ENCODE measurements at regions not wholly inside any gene's neighbourhood (a gene's known extent, or its start where the extent isn't known, plus 50 kb on each side); places are given as distances from the start of the nearest gene placed in this dataset.
"Not testable (repeated sequence)": the region's sequence is repeated elsewhere in the genome, so short reads cannot be mapped to it uniquely, and the experiment has no call there.

GRCh38 chr5:103973669-103974068 is 411.1 kb upstream of the NUDT12 start:
- H3K27me3 ChIP-seq, result no peaks in the 10 kb centered on the region
- no peak overlapping the region for H3K4me3 ChIP-seq
- intact Hi-C loops (cut with DNase I; ENCODE audit: low total_unique reads), result no loop called here
- peaks cover 0 to 29% (median 20%) of the 10 kb centered on the region in 4 donors for H3K9me3 ChIP-seq
- H3K4me1 ChIP-seq, result no peaks in the 10 kb centered on the region
- H3K27ac ChIP-seq, result no peak overlapping the region
- no peak for DNase-seq
- TF ChIP-seq POLR2A (IDR thresholded peaks at IDR 0.05) (no peak), EP300 (IDR thresholded peaks at IDR 0.05) (no peak), CTCF (IDR thresholded peaks at IDR 0.05) (no peak), POLR2AphosphoS5 (IDR thresholded peaks at IDR 0.05) (no peak)
- no peaks in the 10 kb centered on the region for H3K36me3 ChIP-seq

DNA sequence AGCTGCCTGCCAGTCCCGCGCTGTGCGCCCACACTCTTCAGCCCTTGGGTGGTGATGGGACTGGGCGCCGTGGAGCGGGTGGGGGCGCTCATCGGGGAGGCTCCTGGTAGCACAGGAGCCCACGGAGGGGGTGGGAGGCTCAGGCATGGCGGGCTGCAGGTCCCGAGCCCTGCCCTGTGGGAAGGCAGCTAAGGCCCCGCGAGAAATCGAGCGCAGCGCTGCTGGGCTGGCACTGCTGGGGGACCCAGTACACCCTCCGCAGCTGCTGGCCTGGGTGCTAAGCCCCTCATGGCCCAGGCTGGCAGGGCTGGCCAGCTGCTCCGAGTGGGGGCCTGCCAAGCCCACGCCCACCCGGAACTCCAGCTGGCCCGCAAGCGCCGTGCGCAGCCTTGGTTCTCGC is 403.7 kb upstream of the NUDT12 start:
- H3K27ac ChIP-seq; DNase-seq; intact Hi-C loops (cut with DNase I; ENCODE audit: low total_unique reads); H3K36me3 ChIP-seq; H3K4me1 ChIP-seq; H3K27me3 ChIP-seq; H3K4me3 ChIP-seq: not testable (repeated sequence)
- WGBS, 5 donors, result 94 to 97% (median 96%) methylated on average over 13 to 25 of the region's 25 CpGs
- peaks cover 4 to 39% (median 20%) of the 10 kb centered on the region in 4 donors for H3K9me3 ChIP-seq

DNA sequence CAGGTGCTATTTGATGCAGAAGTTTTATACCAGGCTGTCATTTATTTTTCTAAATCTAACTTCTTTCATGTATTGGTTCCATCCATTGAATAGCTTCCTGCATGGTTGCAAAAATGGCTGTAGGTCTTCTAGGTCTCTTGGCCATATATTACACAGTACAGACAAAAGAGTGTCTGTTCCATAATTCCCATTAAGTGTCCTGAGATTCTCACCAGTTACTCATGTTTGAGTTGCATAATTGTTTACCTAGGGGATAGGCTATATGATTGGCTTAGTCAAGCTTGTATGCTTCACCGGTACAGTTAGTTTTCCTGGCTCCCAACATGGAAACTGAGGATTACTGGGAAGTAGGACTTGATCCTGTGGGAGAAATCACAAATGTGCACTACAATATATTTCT is 399.4 kb upstream of the NUDT12 start:
- no peak for DNase-seq
- Histone ChIP-seq H3K36me3 (no peaks in the 10 kb centered on the region), H3K4me1 (no peaks in the 10 kb centered on the region), H3K27ac (no peak overlapping the region), H3K9me3 (peaks cover 0 to 30% (median 11%) of the 10 kb centered on the region in 4 donors), H3K27me3 (no peaks in the 10 kb centered on the region), H3K4me3 (no peak overlapping the region)
- no peak for TF ChIP-seq POLR2A (IDR thresholded peaks at IDR 0.05)
- no peak for TF ChIP-seq CTCF (IDR thresholded peaks at IDR 0.05)
- no peak for TF ChIP-seq POLR2AphosphoS5 (IDR thresholded peaks at IDR 0.05)
- TF ChIP-seq EP300 (IDR thresholded peaks at IDR 0.05), result no peak
- 56 to 86% (median 79%) methylated on average over 1 of the region's 1 CpG for WGBS, 5 donors
- intact Hi-C loops (cut with DNase I; ENCODE audit: low total_unique reads), result no loop called here

GRCh38 chr5:103953601-103954382 is 391.2 kb upstream of the NUDT12 start:
- peaks cover 4 to 18% (median 8%) of the 10 kb centered on the region in 4 donors for H3K9me3 ChIP-seq
- TF ChIP-seq EP300 (IDR thresholded peaks at IDR 0.05) (no peak), POLR2AphosphoS5 (IDR thresholded peaks at IDR 0.05) (no peak), CTCF (IDR thresholded peaks at IDR 0.05) (no peak), POLR2A (IDR thresholded peaks at IDR 0.05) (no peak)
- WGBS, 5 donors, result 93 to 95% (median 95%) methylated on average over 19 to 47 of the region's 47 CpGs
- intact Hi-C loops (cut with DNase I; ENCODE audit: low total_unique reads), result no loop called here
- H3K4me1 ChIP-seq, result no peaks in the 10 kb centered on the region
- H3K27me3 ChIP-seq, result no peaks in the 10 kb centered on the region
- H3K27ac ChIP-seq, result no peak overlapping the region
- no peak overlapping the region for H3K4me3 ChIP-seq
- DNase-seq, result no peak
- H3K36me3 ChIP-seq, result no peaks in the 10 kb centered on the region

GRCh38 chr5:103951776-103952175 is 389.2 kb upstream of the NUDT12 start:
- no peak for DNase-seq
- H3K27ac ChIP-seq, result no peak overlapping the region
- no peaks in the 10 kb centered on the region for H3K36me3 ChIP-seq
- H3K4me1 ChIP-seq, result no peaks in the 10 kb centered on the region
- intact Hi-C loops (cut with DNase I; ENCODE audit: low total_unique reads), result no loop called here
- TF ChIP-seq POLR2AphosphoS5 (IDR thresholded peaks at IDR 0.05) (no peak), EP300 (IDR thresholded peaks at IDR 0.05) (no peak), CTCF (IDR thresholded peaks at IDR 0.05) (no peak), POLR2A (IDR thresholded peaks at IDR 0.05) (no peak)
- H3K4me3 ChIP-seq, result no peak overlapping the region
- WGBS, 5 donors, result 63 to 84% (median 83%) methylated on average over 1 of the region's 1 CpG
- H3K9me3 ChIP-seq, result peaks cover 4 to 12% (median 8%) of the 10 kb centered on the region in 4 donors
- H3K27me3 ChIP-seq, result no peaks in the 10 kb centered on the region

Data from stomach (tissue), 8 donors.